BJ (cell line): ENCODE measurements at regions not wholly inside any gene's neighbourhood (a gene's known extent, or its start where the extent isn't known, plus 50 kb on each side); places are given as distances from the start of the nearest gene placed in this dataset.

Experiments used
- CTCF ChIA-PET: fragments of 350-600 bp; formaldehyde crosslinking; extraction: SDS; loops from one replicate; lab custom pipeline; 2021; ENCODE audit warnings: antibody characterized with exemption, inconsistent platforms; lab: Yijun Ruan, JAX
- POLR2A ChIA-PET: fragments of 300-600 bp; sonication (Branson Sonifier 250); formaldehyde crosslinking; extraction: SDS; loops from one replicate; lab custom pipeline; 2021; ENCODE audit warnings: antibody characterized with exemption; lab: Charles Lee
- DNase-seq: peaks from one replicate; pipeline ENCODE4 v3.0.0-alpha.2; 2011; ENCODE audit warnings: low read depth
- H3K27me3 ChIP-seq: 2 replicates; pipeline ENCODE4 v1.6.0; 2011; ENCODE audit warnings: low read length; ENCODE audit not compliant: control insufficient read depth, insufficient read depth
- H3K36me3 ChIP-seq: 2 replicates; pipeline ENCODE4 v1.5.1; 2011; ENCODE audit warnings: low read length; ENCODE audit not compliant: control insufficient read depth, insufficient read depth
- H3K4me3 ChIP-seq: 2 replicates; pipeline ENCODE4 v1.5.1; 2011; ENCODE audit warnings: low read depth, mild to moderate bottlenecking, control low read depth, low read length
- CTCF ChIP-seq: IDR thresholded peaks from 2 replicates; pipeline ENCODE4 v1.5.1; 2011; ENCODE audit warnings: low read depth, mild to moderate bottlenecking, control low read depth, inconsistent platforms, low read length, moderate library complexity; ENCODE audit not compliant: insufficient read depth

GRCh38 chr3:87122766-87123165 is 104.3 kb upstream of the CHMP2B start:
- Histone ChIP-seq H3K27me3 (no peaks in the 10 kb centered on the region), H3K36me3 (no peaks in the 10 kb centered on the region), H3K4me3 (no peak overlapping the region)
- TF ChIP-seq CTCF, result no peak
- POLR2A ChIA-PET, result no interaction called here
- DNase-seq, result no peak
- CTCF ChIA-PET, result interaction anchor here (0.7 to 1.6 kb wide), 2 partner anchors 23 to 28 kb away, joined by 4 to 5 read pairs; no protein-coding TSS in a partner anchor

- DNase-seq, result no peak
- ChIA-PET CTCF (interaction anchor here (0.7 to 1.6 kb wide), 2 partner anchors 24 to 29 kb away, joined by 4 to 5 read pairs; no protein-coding TSS in a partner anchor), POLR2A (no interaction called here)
- no peak overlapping the region for H3K4me3 ChIP-seq
- H3K36me3 ChIP-seq, result no peaks in the 10 kb centered on the region
- no peak for TF ChIP-seq CTCF
- H3K27me3 ChIP-seq, result no peaks in the 10 kb centered on the region
Measured at GRCh38 chr3:87121856-87122255, 105.3 kb upstream of the CHMP2B start.

- POLR2A ChIA-PET, result no interaction called here
Measured at GRCh38 chr3:87120881-87121280, 106.2 kb upstream of the CHMP2B start.

GRCh38 chr3:87120236-87120635 is 106.9 kb upstream of the CHMP2B start:
- CTCF ChIA-PET, result no interaction called here
- DNase-seq, result no peak
- POLR2A ChIA-PET, result no interaction called here
- TF ChIP-seq CTCF, result no peak
- no peaks in the 10 kb centered on the region for H3K36me3 ChIP-seq
- H3K27me3 ChIP-seq, result no peaks in the 10 kb centered on the region
- no peak overlapping the region for H3K4me3 ChIP-seq

More at GRCh38 chr3:87120881-87121280, 106.2 kb upstream of the CHMP2B start:
- H3K27me3 ChIP-seq, result no peaks in the 10 kb centered on the region
- no peak for DNase-seq
- H3K36me3 ChIP-seq, result no peaks in the 10 kb centered on the region
- no peak for TF ChIP-seq CTCF
- H3K4me3 ChIP-seq, result no peak overlapping the region
- CTCF ChIA-PET, result no interaction called here

GRCh38 chr3:87109465-87109864 is 117.6 kb upstream of the CHMP2B start:
- POLR2A ChIA-PET, result no interaction called here
- Histone ChIP-seq H3K27me3 (no peaks in the 10 kb centered on the region), H3K36me3 (no peaks in the 10 kb centered on the region), H3K4me3 (no peak overlapping the region)
- no peak for DNase-seq
- CTCF ChIA-PET, result no interaction called here
- TF ChIP-seq CTCF, result no peak
